Neural progenitor cell (in vitro differentiated cells): ENCODE measurements at regions not wholly inside any gene's neighbourhood (a gene's known extent, or its start where the extent isn't known, plus 50 kb on each side); places are given as distances from the start of the nearest gene placed in this dataset.

ENCODE experiments used
- EZH2phosphoT487 ChIP-seq: fragments of 200-600 bp; sonication (generic); IDR thresholded peaks from 2 replicates; pipeline ENCODE4 v1.6.1; 2017; ENCODE audit warnings: antibody characterized with exemption
- TF ChIP-seq, protein P1 (sequence below): fragments of 200-600 bp; sonication (generic); IDR thresholded peaks from 2 replicates; pipeline ENCODE4 v1.5.1; 2017; ENCODE audit warnings: antibody characterized with exemption, mild to moderate bottlenecking

DNA sequence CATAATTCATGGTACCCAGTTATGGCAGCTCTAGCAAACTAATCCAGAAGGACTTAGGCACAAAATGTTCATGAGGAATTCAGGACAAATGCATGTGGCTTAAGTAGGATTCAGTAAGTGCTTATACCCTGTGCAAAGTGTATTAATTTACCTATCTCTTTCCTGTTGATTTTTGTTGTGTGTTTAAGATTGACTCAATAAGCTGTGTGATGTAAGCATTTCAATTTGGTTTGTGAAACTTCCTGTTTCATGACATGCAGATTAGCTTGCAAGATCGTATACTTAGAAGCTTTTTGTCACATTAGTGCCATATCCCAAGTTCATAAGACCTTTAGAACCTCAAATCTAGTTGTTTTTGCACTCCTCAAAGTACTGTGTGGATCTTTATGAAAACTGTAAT is 416.7 kb downstream of the ARL4A start:
- TF ChIP-seq, protein P1, sequence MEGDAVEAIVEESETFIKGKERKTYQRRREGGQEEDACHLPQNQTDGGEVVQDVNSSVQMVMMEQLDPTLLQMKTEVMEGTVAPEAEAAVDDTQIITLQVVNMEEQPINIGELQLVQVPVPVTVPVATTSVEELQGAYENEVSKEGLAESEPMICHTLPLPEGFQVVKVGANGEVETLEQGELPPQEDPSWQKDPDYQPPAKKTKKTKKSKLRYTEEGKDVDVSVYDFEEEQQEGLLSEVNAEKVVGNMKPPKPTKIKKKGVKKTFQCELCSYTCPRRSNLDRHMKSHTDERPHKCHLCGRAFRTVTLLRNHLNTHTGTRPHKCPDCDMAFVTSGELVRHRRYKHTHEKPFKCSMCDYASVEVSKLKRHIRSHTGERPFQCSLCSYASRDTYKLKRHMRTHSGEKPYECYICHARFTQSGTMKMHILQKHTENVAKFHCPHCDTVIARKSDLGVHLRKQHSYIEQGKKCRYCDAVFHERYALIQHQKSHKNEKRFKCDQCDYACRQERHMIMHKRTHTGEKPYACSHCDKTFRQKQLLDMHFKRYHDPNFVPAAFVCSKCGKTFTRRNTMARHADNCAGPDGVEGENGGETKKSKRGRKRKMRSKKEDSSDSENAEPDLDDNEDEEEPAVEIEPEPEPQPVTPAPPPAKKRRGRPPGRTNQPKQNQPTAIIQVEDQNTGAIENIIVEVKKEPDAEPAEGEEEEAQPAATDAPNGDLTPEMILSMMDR: no peak
- TF ChIP-seq EZH2phosphoT487: no peak
